NB4 (cell line): ENCODE measurements at regions not wholly inside any gene's neighbourhood (a gene's known extent, or its start where the extent isn't known, plus 50 kb on each side); places are given as distances from the start of the nearest gene placed in this dataset.

Source experiments
- POLR2A ChIP-seq: IDR thresholded peaks from 2 replicates; pipeline ENCODE4 v1.6.1; 2011; ENCODE audit warnings: mild to moderate bottlenecking; ENCODE audit not compliant: insufficient read length; ENCODE audit errors: extremely low read depth
- TF ChIP-seq, protein P1 (sequence below): IDR thresholded peaks from one replicate; pipeline ENCODE4 v1.5.1; 2012; ENCODE audit warnings: low read depth, low read length
- TF ChIP-seq, protein P2 (sequence below): IDR thresholded peaks from 2 replicates; pipeline ENCODE4 v1.6.1; 2011; ENCODE audit warnings: low read depth, low read length

DNA sequence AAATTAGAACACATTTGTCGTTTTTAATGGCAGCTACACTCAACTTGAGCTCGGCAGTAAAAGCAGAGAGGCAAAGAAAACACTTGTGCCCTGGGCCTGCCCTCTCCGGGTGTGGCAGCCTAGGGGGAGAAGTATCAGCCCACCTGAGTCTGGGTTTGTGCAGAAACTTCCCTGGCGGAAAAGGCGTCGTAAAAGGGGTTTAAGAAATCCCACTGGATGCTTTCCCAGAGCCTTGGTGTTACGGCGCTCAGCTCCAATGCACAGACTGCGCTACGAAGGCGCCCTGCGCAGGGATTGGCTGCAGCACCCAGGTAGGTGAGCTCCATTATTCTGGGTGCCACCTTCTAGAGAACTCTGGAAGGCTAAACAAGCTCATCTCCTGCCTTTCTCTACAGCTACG, 461.5 kb upstream of the NR2F2 start:
- TF ChIP-seq, protein P1, sequence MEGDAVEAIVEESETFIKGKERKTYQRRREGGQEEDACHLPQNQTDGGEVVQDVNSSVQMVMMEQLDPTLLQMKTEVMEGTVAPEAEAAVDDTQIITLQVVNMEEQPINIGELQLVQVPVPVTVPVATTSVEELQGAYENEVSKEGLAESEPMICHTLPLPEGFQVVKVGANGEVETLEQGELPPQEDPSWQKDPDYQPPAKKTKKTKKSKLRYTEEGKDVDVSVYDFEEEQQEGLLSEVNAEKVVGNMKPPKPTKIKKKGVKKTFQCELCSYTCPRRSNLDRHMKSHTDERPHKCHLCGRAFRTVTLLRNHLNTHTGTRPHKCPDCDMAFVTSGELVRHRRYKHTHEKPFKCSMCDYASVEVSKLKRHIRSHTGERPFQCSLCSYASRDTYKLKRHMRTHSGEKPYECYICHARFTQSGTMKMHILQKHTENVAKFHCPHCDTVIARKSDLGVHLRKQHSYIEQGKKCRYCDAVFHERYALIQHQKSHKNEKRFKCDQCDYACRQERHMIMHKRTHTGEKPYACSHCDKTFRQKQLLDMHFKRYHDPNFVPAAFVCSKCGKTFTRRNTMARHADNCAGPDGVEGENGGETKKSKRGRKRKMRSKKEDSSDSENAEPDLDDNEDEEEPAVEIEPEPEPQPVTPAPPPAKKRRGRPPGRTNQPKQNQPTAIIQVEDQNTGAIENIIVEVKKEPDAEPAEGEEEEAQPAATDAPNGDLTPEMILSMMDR: no peak
- TF ChIP-seq POLR2A: no peak
- TF ChIP-seq, protein P2, sequence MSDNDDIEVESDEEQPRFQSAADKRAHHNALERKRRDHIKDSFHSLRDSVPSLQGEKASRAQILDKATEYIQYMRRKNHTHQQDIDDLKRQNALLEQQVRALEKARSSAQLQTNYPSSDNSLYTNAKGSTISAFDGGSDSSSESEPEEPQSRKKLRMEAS: no peak
